ENCODE measurements at regions not wholly inside any gene's neighbourhood (a gene's known extent, or its start where the extent isn't known, plus 50 kb on each side); places are given as distances from the start of the nearest gene placed in this dataset.

DNA sequence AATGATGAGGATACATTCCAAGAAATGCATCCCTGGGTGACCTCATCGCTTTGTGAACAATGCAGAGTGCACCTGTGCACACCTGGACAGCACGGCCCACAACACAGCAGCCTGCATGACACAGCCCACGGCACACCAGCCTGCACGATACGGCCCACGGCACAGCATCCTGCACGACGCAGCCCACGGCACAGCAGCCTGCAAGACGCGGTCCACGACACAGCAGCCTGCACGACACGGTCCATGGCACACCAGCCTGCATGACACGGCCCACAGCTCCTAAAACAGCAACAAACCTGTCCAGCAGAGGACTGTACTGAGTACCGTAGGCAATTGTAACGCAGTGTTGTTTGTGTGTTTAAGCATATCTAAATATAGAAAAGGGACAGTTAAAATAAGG lies 134.7 kb upstream of the PPP2R2D start:
- no peak for DNase-seq (ENCODE audit: low read depth)

DNA sequence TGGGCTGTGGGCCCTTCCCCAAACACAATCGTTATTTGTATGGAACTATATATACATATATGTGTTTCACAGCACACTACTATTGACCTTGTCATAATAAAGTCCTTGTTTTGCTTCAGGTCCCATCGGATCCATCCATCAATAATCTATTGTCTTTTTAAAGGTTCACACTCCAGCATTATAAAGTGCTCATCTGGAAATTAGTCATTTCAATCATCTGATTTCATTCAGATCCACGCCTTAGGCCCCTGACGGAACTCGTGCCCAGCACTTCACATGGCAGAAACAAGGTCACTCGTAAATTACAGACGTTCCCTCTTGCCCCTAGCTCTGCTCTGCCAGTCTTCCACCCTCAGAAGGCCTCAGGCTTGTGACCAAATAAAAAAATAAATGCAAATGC lies 133.1 kb upstream of the PPP2R2D start:
- DNase-seq (ENCODE audit: low read depth): no peak

DNA sequence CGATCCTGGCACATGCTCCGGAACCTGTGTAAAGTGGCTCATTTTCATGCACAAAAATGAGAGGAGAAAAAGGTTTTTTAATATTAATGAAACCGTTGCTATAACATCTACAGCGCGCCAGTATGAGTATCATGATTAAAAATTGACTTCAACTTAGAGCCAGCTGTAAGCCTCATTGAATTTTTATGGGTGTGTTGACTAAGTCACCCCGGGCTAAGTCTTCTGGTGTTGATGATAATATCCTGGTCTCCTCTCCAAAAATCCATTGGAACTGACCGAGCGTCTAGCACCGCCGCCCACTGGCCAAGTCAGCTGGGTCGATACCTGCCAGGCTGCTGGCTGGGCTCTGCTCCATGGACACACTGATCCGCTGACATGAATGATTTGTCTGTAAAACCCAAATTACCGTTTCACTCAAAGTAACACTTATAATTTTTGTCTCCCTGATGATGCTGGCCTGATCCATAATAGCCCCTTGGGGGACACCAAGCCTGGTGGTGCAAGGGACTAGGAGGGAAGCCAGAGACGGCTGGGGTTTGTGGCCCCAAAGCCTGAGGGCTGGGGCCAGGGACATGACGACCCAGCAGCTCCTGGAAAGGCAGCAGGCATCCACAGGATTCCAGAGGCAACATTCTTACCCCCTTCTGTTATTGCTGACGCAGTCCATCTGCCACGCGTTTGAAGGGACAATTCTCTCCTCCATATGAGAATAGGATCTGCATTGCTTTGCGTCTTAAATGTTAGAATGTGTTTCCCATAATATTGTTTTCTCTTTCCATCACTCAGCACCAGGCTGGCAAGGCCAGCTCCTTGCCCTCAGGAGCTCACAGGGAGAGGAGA lies 131.0 kb upstream of the PPP2R2D start:
- DNase-seq (ENCODE audit: low read depth): no peak

DNA sequence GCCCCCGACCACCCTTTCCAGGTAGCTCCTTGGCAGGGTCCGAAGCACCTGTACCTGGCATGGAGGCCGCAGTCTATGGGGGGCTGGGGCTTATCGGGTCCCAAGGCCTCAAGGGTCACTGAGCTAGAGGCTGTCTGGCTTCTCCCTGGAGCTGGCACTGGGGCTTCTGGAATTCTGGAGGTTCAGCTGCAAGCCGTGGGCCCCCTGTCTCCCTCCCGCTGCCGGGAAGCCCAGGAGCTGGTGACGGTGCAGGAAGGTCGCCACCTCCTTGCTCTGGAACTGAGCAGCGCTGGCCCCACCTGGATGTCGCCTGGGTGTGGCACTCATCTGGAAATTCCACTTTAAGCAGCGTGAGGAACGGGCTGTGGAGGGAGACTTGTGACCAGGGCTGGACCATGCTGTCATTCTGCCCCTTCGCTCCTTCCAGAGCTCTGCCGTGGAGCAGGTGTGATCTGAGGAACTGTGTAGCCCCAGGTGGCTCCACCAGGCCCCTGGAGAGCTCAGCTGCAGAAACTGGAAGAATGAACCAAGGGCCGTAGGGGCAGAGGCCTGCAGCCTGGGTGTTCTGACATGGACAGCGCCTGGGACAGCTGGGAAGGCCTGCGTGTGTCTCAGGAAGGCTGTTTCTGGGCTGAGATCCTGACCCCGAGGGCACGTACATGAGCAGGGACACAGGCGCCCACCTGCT lies 129.7 kb upstream of the PPP2R2D start:
- no peak for DNase-seq (ENCODE audit: low read depth)

DNA sequence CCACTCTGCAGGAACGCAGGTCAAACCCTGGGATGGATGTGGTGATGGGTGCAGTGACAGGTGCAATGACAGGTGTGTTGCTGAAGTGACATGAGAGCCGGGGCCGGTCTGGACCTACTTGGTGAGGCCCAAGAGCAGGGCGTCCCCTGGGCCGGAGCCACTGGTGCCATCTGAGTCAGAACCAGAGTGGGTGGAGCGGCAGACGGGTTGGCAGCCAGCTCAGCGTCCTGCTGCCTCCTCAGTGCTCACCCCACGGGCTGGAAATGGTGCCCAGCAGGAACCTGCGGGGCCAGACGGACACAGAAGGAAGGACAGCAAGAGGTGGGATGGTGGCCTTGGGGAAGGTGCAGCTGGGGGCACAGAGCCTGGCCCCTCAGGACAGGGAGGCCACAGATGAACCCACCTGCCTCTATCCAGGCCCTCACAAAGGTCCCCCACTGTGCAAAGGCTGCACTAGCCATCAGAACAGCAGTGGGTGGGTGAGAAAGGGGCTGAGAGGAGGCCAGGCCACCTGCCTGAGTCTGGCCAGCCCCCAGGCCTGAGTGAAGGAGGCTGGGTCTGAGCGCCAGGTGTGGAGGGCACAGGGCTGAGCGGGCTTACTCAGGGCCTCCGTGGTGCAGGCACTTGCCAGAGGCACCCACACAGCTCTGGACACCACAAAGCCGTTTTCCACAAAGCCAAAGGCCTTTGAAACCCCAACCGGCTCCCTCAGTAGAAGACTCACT lies 129.0 kb upstream of the PPP2R2D start:
- no peak for DNase-seq (ENCODE audit: low read depth)

DNA sequence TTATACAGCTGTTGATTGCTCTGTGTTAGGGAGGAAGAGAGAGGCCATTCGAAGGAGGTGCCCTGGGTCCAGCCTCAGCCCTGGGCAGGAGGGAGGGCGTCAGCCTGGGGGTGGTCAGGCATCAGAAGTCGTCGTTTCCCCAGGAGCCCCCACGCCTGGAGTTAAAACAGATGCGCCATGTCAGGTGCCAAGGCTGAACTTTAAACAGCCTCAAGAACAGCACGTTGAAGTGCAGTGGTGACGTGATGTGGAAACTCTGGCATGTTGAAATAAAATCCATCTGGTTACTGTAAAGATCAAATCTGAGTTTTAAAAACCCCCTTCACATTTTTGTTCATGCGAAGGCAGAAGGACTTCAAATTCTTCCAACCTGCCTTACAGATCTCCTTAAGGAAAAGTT lies 128.4 kb upstream of the PPP2R2D start:
- DNase-seq (ENCODE audit: low read depth): no peak

DNA sequence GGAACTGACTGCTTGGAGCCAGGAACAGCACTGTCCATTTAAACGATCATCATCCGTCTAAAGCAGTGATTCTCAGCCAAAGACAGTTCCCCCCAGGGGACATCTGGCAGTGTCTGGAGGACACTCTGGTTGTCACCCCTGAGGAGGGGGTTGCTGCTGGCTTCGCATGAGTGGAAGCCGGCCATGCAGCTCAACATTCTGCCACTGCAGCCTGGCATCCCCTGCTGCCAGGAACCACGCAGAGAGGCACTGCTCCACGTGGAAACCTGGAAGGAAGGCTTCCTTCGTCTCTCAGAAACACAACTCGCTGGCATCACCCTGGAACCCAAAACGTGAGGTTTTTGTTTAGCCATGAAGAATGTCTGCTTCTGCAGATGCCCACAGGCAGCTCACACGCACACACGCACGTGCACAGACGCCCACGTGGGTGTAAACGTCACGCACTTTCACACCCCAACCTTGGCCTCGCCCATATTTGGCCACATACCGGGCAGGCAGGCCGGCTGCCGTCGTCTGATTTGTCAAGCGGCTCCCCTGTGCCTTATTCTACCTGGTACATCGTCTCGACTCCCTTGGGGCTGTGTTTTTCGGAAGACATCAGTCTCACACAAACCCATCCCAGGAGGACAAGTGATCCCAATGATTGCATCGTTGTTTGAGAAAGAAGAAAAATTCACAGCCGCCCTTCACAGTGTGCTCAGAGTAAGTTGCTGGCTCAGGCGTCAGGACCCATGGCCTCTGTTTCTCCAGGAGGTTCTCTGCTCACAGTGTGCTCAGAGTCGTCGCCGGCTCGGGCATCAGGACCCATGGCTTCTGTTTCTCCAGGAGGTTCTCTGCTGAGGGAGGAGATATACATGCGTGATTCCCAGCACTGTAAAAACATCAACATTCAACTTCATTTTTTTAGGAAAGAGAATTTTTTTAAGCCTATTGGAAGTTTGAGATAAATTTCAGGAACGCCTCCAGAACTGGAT lies 127.2 kb upstream of the PPP2R2D start:
- DNase-seq (ENCODE audit: low read depth): no peak

DNA sequence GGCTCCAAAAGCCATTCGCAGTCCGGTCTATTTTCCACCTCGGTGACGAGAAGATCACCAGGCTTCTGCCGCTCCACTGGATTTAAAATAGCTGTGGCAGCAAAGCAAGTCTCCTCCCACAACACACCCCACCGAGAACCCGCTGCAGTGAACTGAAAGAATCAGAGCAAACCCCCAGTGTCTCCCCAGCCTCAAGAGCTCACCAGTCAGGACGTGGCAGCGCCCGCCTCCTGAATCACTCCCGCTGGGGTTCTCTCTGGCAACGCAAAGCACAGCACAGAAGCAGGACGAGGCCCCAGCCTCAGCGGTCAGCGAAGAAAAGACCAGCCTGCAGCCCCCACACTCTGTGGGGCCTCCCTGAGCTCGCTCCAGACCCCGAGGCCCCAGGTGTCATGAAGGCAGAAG lies 126.1 kb upstream of the PPP2R2D start:
- DNase-seq (ENCODE audit: low read depth): no peak

DNA sequence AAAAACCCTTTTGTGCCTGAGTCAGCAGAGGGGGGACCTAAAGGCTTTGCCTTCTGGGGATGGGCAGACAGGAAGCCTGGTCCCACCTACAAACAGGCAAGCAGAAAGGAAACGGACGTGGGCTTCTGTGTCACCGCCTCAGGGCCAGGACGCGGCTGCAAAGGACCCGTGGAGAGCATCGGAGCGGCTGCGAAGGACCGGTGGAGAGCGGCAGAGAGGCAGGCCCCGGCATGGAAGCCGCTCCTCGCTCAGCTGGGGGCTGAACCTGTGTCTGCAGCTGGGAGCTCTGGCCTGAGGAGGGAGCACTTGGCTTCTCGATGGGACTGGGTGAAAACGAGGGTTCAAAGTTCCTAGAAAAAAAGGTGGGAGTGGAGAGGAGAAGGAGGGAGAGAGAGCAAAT lies 125.4 kb upstream of the PPP2R2D start:
- DNase-seq (ENCODE audit: low read depth): no peak

DNA sequence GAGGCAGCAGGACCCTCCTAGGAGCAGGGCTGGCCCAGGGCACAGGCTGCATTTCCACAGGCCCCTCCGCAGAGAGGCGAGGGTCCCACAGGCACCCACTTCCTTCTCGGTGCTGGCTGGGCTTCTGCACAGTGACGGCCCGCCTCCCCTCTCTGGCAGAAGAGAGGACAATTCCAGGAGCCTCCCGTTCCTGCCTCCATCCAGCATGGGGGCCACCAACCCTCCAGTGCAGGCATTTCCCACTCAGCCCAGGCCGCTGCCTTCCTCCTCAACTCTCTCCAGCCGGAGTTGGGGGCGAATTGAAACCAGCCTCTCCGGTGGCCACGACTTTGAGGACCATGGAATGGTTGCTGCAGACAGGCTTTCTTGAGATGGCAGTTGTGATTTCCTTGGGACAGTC lies 125.0 kb upstream of the PPP2R2D start:
- no peak for DNase-seq (ENCODE audit: low read depth)

DNA sequence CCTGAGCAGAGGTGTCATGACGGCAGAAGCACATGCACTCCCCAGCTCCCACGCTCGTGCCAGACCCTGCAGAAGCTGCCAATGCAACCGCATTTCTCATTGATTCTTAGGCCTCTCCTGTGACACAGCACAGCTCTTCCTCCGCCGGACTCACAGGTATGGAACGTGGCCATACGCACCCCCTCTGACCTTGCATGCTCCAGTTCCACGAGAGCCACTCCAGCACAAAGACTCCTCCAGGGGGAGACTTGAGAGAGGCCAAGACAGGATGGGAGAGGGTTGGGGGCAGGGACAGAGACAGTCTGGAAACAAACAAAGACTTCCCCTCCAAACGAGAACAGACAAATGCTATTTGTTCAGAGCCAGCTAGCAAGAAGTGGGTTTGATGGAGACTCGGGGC lies 124.3 kb upstream of the PPP2R2D start:
- DNase-seq (ENCODE audit: low read depth): no peak

DNA sequence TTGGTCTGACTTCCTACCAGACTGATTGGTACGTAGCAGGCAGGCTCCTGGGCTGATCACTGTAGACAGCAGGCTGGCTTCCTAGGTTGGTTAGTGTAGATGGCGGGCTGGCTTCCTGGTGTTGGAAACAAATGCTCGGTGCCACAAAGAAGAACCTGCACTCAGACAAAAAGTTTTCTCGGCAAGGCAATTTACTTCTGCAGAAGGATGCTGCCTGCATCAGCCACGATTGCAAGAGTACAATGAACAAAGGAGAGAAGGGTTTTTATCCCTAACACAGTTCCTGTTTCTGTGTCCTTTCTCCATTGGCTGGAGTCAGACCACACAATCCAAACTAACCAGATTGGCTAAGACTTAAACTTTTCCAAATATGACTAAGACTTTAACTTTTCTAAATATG lies 123.6 kb upstream of the PPP2R2D start:
- DNase-seq (ENCODE audit: low read depth): no peak

DNA sequence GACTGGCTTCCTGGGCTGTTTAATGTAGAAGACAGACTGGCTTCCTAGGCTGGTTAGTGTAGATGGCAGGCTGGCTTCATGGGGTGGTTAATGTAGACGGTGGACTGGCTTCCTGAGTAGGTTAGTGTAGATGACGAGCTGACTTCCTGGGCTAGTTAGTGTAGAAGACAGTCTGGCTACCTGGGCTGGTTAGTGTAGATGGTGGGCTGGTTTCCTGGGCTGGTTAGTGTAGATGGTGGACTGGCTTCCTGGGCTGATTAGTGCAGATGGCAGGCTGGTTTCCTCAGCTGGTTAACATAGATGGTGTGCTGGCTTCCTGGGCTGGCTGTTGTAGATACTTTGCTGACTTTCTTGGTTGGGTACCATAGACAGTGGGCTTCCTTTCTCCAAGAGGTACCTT lies 122.9 kb upstream of the PPP2R2D start:
- DNase-seq (ENCODE audit: low read depth): no peak

DNA sequence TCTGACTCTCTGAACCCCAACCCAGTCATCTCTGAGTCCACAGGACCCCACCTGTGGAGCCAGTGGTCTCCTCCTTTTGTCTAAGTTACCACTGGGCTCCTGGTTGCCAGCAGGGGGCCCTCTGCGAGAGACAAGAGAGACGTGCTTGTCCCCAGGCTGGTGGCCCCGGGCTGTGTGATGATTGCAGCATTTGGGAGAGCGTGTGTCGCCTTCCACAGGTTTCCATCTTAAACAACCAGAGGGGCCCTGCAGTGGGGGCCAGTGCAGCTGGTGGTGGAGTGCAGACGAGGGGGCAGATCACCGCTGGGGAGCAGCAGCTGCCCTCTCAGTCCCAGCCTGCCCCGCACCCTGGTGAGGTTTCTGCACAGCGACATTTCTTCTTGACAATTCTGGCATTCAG lies 122.4 kb upstream of the PPP2R2D start:
- no peak for DNase-seq (ENCODE audit: low read depth)

DNA sequence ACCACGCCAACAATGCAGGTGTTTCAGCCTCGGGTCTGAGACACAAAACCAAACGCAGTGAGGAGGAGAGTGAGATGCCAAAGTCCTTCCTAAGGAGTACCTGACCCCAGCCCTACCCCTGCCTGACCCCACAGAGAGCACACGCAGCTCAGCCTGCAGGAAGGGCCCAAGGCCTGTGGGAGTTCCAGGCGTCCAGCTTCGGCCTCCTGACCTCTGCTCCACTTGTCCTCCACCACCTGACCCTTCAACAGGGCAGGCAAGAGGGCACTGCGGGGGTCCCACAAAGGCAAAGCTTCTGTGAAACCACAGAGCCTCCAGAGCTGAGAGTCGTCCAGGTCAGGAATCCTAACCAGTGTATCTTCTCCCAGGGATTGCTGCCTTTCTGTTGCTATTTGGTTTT lies 122.0 kb upstream of the PPP2R2D start:
- no peak for DNase-seq (ENCODE audit: low read depth)

DNA sequence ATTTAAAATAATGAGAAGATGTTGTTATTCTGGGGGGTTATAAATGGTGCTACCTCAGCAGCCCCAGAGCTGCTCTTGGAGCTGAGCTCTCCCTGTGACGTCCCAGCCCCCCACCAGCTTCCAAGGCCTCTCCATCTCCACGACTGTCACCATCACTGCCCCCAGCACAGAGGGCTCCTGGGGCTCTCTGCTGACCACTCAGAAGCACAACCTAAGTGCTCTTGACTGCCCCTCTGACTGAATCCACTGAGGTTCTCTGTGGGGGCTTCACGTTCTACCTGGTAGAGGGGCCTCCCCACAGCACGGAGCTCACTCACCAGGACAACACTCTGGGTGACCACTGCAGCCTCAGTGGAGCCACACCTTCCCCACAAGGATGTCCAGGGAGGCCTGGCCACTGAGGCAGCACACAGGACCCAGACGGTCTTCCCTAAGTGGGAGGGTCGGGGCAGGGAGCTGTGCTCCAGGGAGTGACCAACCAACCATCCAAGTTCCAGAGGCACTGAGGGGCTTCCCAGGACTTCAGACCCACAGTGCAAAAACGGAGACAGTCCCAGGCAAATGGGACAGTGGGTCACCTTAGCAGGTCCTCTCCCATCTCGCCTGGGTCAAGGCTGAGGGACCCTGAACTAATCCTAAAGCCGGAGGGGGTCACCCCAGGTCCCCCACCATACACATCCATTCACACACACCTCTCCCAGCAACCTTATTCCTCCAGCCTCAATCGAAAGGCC lies 121.0 kb upstream of the PPP2R2D start:
- no peak for DNase-seq (ENCODE audit: low read depth)

DNA sequence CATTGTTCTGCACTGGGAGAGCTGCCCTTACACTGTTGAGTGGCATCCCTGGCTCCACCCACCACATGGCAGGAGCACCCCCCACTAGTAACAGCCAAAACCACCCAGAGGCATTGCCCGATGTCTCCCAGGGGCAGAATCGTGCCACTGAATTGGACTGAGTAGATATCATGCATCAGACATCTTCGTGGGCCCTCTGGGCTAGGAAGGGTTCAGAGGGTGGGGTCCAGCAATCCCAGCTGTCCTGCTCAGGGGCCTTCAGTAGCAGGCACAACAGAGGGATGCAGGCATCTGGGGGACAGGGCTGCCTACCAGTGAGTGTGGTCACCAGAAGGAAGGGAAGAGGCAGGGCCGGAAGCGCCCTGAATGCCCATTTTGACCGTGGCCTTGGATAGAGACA lies 119.7 kb upstream of the PPP2R2D start:
- no peak for DNase-seq (ENCODE audit: low read depth)

DNA sequence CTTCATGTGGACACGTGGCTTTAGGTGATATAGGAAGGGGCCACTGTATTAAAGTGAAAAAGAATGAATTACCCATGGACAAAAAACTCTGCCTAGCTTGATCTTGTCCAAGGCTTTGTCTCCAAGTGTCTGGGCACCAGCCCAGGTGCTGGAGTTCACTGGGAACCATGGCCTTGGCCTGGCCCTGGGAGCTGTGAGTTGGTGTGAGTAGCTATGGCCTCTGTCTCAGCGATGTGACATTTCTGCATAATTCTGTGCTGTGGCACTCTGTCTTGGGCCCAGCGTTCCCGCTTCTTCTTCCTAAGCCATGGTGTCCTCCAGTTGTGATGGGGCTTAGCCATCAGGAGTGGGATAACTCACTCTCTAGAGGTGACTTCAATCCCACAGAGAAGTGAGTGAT lies 119.0 kb upstream of the PPP2R2D start:
- no peak for DNase-seq (ENCODE audit: low read depth)

DNA sequence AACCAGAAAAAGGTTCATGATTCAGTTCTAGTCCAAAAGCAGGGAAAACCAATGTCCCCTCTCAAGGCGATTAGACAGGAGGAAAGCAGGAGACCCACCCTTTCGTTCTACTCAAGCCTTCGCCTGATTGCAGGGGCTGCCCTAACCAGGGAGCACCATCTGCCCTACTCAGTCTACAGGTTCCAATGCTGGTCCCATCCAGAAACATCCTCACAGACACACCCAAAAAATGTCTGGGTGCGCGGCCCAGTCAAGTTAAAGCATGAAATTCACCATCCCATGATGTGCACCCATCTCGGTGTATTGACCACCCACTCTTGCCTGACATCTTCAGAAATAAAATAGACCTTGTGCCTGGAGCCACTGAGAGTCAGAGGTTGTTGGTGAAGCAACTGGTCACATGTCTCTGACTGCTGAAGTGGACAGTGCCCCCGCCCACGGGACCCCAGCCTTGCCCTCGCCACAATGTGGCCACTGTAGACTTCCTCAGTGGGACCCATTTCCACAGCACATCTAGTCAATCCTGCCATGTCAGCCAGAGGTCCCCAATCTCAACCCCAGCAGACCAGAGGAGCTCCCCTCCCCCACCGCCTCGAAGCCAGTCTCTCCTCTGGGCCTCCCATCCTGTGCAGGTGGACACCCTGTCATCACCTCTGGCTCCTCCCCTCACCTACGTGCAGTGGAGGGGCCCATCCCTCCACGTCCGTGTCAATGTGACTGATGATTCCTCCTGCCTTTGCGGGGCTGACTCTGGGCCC lies 116.3 kb upstream of the PPP2R2D start:
- DNase-seq (ENCODE audit: low read depth): no peak

DNA sequence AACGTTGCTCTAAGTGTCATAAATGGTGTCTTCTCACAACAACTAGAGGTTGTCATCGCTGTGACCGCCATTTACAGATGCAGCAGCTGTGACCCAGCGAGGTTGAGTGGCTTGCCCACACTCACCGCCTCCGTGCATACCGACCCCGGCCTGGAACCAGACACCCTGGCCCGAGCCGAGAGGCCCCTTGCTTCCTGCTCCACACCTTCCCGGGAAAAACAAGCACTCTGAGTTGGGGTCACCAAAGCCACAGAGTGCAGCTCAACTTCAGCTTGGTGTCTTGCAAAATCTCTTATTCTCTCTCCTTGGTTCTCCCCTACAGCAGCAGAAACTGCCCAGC lies 115.7 kb upstream of the PPP2R2D start:
- DNase-seq (ENCODE audit: low read depth): no peak
